HG03354 (cell line): ENCODE measurements at regions not wholly inside any gene's neighbourhood (a gene's known extent, or its start where the extent isn't known, plus 50 kb on each side); places are given as distances from the start of the nearest gene placed in this dataset.
A peak's percentile ranks its signal among the peaks of the same experiment; 100 is the strongest.

Source experiments
- ATAC-seq: cut with Tn5 transposase; IDR thresholded peaks from one replicate; pipeline ENCODE4 v1.9.1; 2021; ENCODE audit warnings: mild to moderate bottlenecking; ENCODE audit not compliant: unreplicated experiment, poor library complexity, severe bottlenecking

DNA sequence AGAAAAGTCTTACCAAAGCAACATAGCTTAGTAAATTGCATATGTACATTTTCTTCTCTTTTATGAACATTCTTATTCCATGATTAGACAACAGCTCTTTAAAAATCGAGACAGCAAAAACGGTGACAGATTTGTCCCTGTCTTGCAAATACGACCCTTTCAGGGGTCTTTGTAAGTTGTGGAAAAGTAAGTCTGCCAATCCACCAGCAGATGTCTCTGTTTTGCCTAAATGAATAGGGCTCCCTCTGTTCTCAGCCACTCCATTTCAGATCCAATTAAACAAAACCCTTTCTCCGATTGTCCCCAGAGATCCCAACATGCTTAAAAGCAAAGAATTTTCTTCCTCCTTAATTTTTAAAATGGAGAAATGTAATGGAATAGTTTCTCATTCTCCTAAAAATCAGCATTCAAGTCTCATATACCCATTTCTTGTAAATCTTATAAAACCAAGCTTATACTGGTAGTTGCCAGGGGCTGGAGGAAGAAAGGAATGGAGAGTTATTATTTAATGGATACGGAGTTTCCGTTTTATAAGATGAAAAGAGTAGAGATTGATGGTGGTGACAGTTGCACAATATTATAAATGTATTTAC is 61.0 kb upstream of the NFE2L3 start:
- no peak for ATAC-seq

DNA sequence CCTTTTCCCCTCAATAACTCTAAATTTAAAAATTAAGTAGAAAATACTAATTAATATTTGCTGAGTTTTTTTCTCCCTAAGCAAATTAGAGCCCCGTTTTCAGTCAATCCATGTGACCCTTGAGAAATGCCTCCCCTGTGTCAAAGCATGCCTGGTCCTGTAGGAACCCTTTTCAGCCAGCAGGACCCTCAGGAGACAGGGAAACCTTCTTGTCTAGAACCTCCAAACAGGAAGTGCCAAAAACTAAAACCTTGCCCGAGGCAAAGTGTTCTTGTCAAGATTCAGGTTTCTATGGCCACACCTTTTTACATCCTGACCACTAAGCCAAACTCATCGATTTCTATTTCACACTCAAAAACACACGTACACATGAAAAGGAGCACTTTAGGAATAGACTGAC is 60.1 kb upstream of the NFE2L3 start:
- ATAC-seq = no peak

DNA sequence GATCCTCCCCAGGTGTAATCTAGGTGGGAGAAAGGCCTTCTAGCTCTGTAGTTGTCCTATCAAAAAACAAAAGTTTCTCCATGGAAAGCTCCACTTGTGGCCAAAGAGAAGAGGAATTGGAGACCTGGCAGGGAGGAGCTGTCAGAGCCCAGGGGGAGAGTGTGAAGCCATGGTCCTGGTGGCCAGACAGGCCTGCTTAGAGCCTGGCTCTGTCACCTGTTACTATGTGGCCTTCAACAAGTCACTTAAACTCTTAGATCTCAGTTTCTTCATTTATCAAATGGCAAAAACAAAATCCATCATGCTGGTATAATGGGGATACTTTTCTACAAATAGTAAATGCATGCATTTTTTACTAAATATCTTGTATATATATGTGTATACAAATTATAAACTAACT is 59.0 kb upstream of the NFE2L3 start:
- ATAC-seq = no peak

DNA sequence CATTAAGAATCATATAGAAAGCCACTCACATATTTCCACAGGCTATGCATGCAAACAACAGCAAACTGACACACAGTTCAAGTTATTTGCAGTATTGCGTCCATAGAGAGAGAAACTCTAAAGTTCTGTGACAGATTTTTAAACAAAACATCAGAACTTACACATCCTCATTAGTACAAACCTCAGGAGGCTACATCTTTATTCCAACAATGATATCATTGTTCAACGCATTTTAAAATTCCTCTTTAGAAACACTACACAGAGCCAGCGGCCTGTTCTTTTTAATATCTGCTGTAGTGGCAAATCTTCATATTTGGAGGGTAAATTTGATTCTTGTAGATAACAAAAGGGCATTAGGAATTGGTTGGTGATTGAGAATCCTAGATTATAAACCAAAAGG is 55.9 kb upstream of the NFE2L3 start:
- ATAC-seq = no peak

DNA sequence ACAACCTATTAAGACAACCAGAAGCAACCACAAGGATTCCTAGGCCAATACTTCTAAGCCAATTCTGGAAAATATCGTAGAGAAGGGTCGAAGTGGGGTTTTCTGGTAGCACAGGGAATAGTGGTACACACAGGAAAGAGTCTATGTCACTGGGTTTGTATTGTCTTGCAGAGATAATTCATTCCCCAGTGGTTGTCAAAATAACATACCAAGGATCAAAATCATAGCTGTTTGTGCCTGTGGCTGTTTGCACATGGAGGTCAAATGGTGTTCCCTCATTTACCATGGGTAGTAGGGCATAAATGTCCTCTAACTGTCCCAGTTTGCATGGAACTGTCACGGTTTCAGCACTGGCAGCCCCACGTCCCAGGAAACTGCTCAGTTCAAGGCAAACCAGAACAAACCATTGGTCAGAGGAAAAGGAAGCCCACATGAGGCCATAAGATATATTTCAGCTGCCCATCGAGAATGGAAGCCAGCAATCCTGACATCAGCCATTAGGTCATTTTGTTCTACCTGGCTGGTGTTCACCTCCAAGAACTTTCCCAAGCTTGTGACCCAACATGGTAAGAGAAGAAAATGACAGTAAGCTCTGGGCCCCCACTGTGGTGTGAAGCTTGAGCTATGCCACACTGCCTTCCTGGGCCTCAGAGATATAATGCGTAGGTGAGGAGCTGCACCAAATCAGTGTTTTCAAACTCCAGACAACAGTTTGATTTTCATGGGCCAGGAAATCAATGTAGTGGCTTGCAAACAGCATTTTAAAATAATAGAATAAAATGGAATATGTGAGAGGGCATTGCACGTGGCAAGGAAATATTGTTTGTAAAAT is 53.9 kb upstream of the NFE2L3 start:
- ATAC-seq = no peak

DNA sequence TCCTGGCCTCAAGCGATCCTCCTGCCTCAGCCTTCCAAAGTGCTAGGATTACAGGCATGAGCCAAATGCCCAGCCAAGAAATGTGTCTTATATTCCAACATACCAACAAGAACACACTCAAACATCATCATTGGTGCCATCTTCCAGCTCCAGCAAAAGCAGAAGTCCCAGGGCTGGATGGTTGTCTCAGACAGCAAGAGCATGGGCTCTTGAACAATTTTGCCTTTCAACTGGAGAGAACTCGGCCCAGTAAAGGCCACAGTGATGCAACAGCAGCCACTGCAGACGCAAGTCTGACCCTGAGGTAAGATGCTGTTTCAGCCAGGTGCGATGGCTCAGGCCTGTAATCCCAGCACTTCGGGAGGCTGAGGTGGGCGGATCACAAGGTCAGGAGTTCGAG is 52.8 kb upstream of the NFE2L3 start:
- no peak for ATAC-seq

DNA sequence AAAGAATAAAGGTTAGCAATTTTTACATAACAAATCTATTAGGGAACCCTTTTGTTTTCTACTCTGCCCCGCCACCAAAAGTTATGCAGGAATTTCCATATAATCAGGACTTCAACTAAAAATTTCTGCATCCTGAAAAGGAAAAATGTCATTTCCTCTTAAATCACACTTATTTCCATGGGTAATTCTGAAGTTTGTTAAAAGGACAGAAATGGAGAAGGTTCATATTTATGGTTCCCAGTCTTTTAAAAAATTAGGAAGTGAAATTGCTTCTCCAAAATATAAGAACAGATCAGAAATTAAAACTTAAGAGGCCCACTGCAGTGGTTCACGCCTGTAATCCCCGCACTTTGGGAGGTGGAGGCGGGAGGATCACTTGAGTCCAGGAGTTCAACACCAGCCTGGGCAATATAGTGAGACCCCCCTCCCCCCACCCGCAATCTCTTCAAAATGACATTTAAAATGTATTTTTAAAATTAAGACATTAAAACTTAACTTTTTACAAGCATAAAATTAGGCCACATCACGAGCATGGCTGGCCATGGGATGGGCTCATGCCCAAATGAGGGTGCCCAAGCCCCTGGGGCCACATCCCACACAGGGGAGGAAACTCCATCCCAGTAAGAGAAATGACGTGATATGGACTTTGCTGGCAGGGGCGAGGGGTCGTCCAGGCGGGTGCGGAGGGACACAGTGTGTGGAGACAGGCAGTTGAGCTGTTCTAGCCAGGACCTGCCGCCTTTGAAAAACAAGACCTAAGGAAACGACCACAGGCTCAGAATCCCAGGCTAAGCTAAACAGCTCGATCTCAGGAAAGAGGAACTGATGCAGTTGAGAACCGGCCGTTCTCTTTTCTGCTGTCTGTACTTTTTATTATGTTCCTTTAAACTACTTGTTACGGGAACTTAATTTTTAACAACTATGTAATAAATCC is 51.3 kb upstream of the NFE2L3 start:
- ATAC-seq = no peak

DNA sequence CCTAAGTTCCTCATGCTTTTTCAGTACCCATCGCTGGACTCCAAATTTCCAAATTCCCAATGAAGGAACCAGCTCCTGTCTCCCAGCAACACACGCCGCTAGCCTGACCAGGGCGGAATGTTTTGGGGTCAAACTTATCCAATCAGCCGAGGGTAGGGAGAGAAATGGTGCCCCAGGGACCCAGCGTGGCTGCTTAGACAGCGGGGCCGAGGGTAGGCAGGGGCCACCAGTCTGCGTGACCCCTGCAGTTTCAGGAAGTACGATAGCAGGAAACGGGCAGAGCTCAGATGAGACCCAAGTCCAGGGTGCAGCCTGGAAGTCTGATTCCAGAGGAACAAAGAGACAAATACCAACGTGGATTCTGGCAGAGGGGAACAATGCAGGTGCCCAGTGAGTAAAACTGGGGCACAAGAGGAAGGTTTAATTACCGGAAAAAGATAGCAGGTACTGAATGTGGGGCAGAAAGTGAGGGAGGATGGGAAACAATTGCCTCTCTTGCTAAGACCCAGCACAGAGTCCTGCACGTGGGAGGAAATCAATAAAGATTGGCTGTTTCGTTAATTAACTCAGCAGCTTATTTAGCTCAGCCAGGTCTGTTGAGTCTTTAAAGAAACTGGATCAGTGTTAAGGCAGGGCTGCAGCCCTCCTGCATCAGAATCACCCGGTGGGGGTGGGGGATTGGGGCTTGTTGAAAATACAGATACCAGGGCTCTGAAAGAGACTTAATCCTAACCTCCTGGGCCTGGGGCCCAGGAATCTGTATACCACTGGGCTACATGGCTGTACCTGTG is 50.4 kb upstream of the NFE2L3 start:
- ATAC-seq = peak; percentile 57

DNA sequence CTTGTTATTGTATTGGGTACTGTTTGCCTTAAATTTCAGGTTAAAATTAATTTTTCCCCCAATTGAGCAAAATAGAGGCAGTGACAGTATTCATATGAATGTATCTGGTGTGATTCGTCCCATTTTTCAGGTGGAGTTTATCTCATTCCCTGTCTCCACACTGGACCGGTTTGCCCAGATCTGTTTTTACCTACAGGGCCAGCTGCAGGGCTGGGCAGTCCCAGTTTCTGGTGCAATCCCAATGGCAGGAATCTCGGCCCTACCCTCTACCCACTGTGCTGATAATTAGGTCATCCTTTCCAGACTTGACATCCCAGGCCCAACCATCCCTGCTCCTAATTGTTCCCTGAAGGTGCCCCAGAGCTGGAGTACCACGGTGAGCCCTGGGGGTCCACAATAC is 49.8 kb upstream of the NFE2L3 start:
- no peak for ATAC-seq
